Caco-2 (cell line): ENCODE measurements at regions not wholly inside any gene's neighbourhood (a gene's known extent, or its start where the extent isn't known, plus 50 kb on each side); places are given as distances from the start of the nearest gene placed in this dataset.
A peak's percentile ranks its signal among the peaks of the same experiment; 100 is the strongest.

ENCODE experiments used
- BruUV-seq: library from RNA; stranded (reverse); fragments of 400-500 nt; replicated peaks from 2 replicates; lab custom pipeline; 2021; lab: Mats Ljungman, UMichigan
- CTCF ChIA-PET: fragments of 300-600 bp; sonication (Branson Sonifier 250); formaldehyde crosslinking; loops from one replicate; lab custom pipeline; 2022; ENCODE audit warnings: antibody characterized with exemption; lab: Charles Lee
- POLR2A ChIA-PET: fragments of 300-600 bp; sonication (Branson Sonifier 250); formaldehyde crosslinking; loops from one replicate; lab custom pipeline; 2022; ENCODE audit warnings: antibody characterized with exemption; lab: Charles Lee
- DNase-seq, 2 experiments: peaks; one replicate each; pipeline versions ENCODE4 v3.0.0 to v3.0.0-alpha.2; 2020 to 2022
- H3K27me3 ChIP-seq: replicated peaks from 2 replicates; pipeline ENCODE4 v1.6.0; 2011; ENCODE audit warnings: low read length; ENCODE audit not compliant: control insufficient read depth, insufficient read depth
- H3K36me3 ChIP-seq: 2 replicates; pipeline ENCODE4 v1.5.1; 2011; ENCODE audit warnings: low read length; ENCODE audit not compliant: control insufficient read depth, insufficient read depth
- H3K4me1 ChIP-seq: fragments of 250-450 bp; sonication (Bioruptor Pico); 2 replicates; pipeline ENCODE4 v1.5.1; 2020; ENCODE audit warnings: mild to moderate bottlenecking
- H3K4me3 ChIP-seq: 2 replicates; pipeline ENCODE4 v1.5.1; 2011; ENCODE audit warnings: low read depth, mild to moderate bottlenecking, control low read depth, low read length
- H3K9me3 ChIP-seq: fragments of 250-450 bp; sonication (Bioruptor Pico); 2 replicates; pipeline ENCODE4 v1.5.1; 2020; ENCODE audit warnings: mild to moderate bottlenecking, moderate library complexity
- H3K27ac Mint-ChIP-seq: one replicate; pipeline ENCODE4 v1.8.0; 2022; ENCODE audit warnings: mixed read lengths; ENCODE audit not compliant: unreplicated experiment
- H3K27me3 Mint-ChIP-seq: one replicate; pipeline ENCODE4 v1.8.0; 2022; ENCODE audit warnings: mixed read lengths; ENCODE audit not compliant: insufficient read depth, unreplicated experiment
- H3K36me3 Mint-ChIP-seq: one replicate; pipeline ENCODE4 v1.8.0; 2022; ENCODE audit warnings: mild to moderate bottlenecking, mixed read lengths; ENCODE audit not compliant: insufficient read depth, unreplicated experiment
- H3K4me1 Mint-ChIP-seq: one replicate; pipeline ENCODE4 v1.8.0; 2022; ENCODE audit warnings: low read depth, mixed read lengths; ENCODE audit not compliant: unreplicated experiment
- H3K4me3 Mint-ChIP-seq: one replicate; pipeline ENCODE4 v1.8.0; 2022; ENCODE audit warnings: mild to moderate bottlenecking, moderate library complexity, mixed read lengths; ENCODE audit not compliant: unreplicated experiment
- H3K9me3 Mint-ChIP-seq: one replicate; pipeline ENCODE4 v1.8.0; 2022; ENCODE audit warnings: mixed read lengths; ENCODE audit not compliant: unreplicated experiment
- intact Hi-C: fragments of 100-400 bp; cut with micrococcal nuclease; formaldehyde crosslinking; loops from one replicate; pipeline ENCODE4 v1.10.0; 2022; ENCODE audit not compliant: unreplicated experiment
- TF ChIP-seq, protein P1 (sequence below), 2 experiments: fragments of 200-600 bp in 1 of 2; IDR thresholded peaks; 1 replicate in 1 of 2; 2 replicates in 1 of 2; pipeline versions ENCODE4 v1.5.1 to v1.8.0; 2011 to 2022; ENCODE audit warnings: antibody characterized with exemption in 1 of 2, control low read depth in 1 of 2, inconsistent platforms in 1 of 2, low read depth in 1 of 2, low read length in 1 of 2, mild to moderate bottlenecking in 1 of 2, moderate library complexity in 1 of 2; ENCODE audit not compliant: insufficient read depth in 1 of 2, severe bottlenecking in 1 of 2, unreplicated experiment in 1 of 2

DNA sequence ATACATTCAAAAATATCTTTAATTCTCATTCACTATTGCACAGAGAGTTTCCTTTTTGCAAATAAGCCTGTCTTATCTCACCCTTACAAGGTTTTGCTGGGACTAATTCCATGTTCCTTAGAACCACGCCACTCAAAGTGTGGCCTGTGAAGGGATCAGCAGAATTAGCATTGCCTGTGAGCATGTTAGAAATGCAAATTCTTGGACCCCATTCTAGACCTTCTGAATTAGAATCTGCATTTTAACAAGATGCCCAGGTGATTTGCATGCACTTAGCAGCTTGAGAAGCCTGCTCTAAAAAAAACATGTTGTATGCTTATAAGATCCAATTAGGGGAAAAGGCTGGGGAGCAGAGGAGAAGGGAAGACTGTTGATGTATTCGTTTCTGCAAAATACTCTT is 460.0 kb downstream of the NTRK2 start:
- BruUV-seq: no TSS peak
- Histone ChIP-seq H3K4me3 (no peak overlapping the region), H3K4me1 (no peaks in the 10 kb centered on the region), H3K9me3 (no peaks in the 10 kb centered on the region), H3K27me3 (no peaks in the 10 kb centered on the region), H3K36me3 (no peaks in the 10 kb centered on the region)
- no peak overlapping the region for H3K27ac Mint-ChIP-seq
- POLR2A ChIA-PET: no interaction called here
- CTCF ChIA-PET: no interaction called here
- DNase-seq: no peak
- intact Hi-C loops: no loop called here
- no peaks in the 10 kb centered on the region for H3K27me3 Mint-ChIP-seq
- H3K9me3 Mint-ChIP-seq: no peaks in the 10 kb centered on the region
- TF ChIP-seq, protein P1, sequence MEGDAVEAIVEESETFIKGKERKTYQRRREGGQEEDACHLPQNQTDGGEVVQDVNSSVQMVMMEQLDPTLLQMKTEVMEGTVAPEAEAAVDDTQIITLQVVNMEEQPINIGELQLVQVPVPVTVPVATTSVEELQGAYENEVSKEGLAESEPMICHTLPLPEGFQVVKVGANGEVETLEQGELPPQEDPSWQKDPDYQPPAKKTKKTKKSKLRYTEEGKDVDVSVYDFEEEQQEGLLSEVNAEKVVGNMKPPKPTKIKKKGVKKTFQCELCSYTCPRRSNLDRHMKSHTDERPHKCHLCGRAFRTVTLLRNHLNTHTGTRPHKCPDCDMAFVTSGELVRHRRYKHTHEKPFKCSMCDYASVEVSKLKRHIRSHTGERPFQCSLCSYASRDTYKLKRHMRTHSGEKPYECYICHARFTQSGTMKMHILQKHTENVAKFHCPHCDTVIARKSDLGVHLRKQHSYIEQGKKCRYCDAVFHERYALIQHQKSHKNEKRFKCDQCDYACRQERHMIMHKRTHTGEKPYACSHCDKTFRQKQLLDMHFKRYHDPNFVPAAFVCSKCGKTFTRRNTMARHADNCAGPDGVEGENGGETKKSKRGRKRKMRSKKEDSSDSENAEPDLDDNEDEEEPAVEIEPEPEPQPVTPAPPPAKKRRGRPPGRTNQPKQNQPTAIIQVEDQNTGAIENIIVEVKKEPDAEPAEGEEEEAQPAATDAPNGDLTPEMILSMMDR (IDR thresholded peaks at IDR 0.05; ENCODE audit: insufficient read depth in 1 of 2, low read depth in 1 of 2, low read length in 1 of 2, severe bottlenecking in 1 of 2, unreplicated experiment in 1 of 2): no peak
- H3K36me3 Mint-ChIP-seq: no peaks in the 10 kb centered on the region
- no peak overlapping the region for H3K4me3 Mint-ChIP-seq
- H3K4me1 Mint-ChIP-seq: no peaks in the 10 kb centered on the region

DNA sequence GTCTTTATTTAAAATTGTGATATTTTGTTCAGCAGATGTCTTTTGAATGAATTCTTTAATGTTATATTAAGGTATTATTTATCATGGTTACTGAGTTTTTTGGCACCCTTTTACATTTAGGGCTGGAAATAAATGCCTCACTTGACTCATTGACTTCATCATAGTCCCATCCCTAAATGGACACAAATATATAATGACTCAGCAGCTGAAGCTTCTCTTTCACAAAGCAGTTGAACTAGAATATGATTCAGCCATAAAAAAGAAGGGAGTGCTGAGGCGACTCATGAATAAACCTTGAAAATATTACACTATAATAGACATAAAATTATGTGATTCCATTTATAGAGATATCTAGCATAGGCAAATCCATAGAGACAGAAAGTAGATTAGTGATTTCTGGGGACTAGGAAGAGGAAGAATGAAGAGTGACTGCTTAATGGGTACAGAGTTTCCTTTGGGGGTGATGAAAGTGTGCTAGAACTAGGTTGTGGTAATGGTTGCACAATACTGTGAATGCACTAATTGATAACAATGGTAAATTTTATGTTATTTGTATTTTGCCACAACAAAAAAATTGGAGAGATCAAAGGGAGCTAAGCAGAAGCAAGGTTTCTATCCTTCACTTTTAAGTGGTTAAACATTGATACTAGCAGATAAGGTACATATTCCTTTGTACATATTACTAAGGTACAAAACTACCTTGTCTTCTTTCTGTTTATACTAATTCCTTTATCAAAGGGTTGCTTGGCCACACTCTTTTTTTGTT is 449.6 kb downstream of the NTRK2 start:
- Histone ChIP-seq H3K4me3 (no peak overlapping the region), H3K9me3 (no peaks in the 10 kb centered on the region), H3K4me1 (peaks cover 10% of the 10 kb centered on the region; the same call in 1 of the 2 replicates), H3K27me3 (no peaks in the 10 kb centered on the region), H3K36me3 (no peaks in the 10 kb centered on the region)
- DNase-seq: no peak
- Mint-ChIP-seq H3K4me3 (no peak overlapping the region), H3K27me3 (no peaks in the 10 kb centered on the region), H3K4me1 (peaks cover 15% of the 10 kb centered on the region), H3K27ac (peak overlapping the region; percentile 78), H3K36me3 (no peaks in the 10 kb centered on the region), H3K9me3 (no peaks in the 10 kb centered on the region)
- BruUV-seq: no TSS peak
- CTCF ChIA-PET: no interaction called here
- TF ChIP-seq, protein P1 (IDR thresholded peaks at IDR 0.05; ENCODE audit: insufficient read depth in 1 of 2, low read depth in 1 of 2, low read length in 1 of 2, severe bottlenecking in 1 of 2, unreplicated experiment in 1 of 2): no peak
- intact Hi-C loops: loop anchor here (2.0 kb wide), 1 partner anchor 50 kb away; no protein-coding TSS in a partner anchor
- POLR2A ChIA-PET: no interaction called here

GRCh38 chr9:85117831-85118230 is 448.3 kb downstream of the NTRK2 start:
- Mint-ChIP-seq H3K9me3 (no peaks in the 10 kb centered on the region), H3K27me3 (no peaks in the 10 kb centered on the region), H3K4me1 (peaks cover 18% of the 10 kb centered on the region), H3K36me3 (no peaks in the 10 kb centered on the region), H3K4me3 (no peak overlapping the region), H3K27ac (no peak overlapping the region)
- peaks cover 15% of the 10 kb centered on the region for H3K4me1 ChIP-seq
- H3K9me3 ChIP-seq: no peaks in the 10 kb centered on the region
- H3K27me3 ChIP-seq: no peaks in the 10 kb centered on the region
- ChIA-PET POLR2A (no interaction called here), CTCF (no interaction called here)
- intact Hi-C loops: loop anchor here (2.0 kb wide), 1 partner anchor 51 kb away; no protein-coding TSS in a partner anchor
- TF ChIP-seq, protein P1 (IDR thresholded peaks at IDR 0.05; ENCODE audit: insufficient read depth in 1 of 2, low read depth in 1 of 2, low read length in 1 of 2, severe bottlenecking in 1 of 2, unreplicated experiment in 1 of 2): no peak
- DNase-seq: no peak
- no TSS peak for BruUV-seq
- no peaks in the 10 kb centered on the region for H3K36me3 ChIP-seq
- H3K4me3 ChIP-seq: no peak overlapping the region
